Astrocyte (in vitro differentiated cells and primary cell): ENCODE measurements at regions not wholly inside any gene's neighbourhood (a gene's known extent, or its start where the extent isn't known, plus 50 kb on each side); places are given as distances from the start of the nearest gene placed in this dataset.

ENCODE experiments used
- EZH2 ChIP-seq: IDR thresholded peaks from 2 replicates; pipeline ENCODE4 v1.6.1; 2012; ENCODE audit warnings: mild to moderate bottlenecking, low read length, inconsistent platforms; ENCODE audit not compliant: insufficient read depth
- TF ChIP-seq, protein P1 (sequence below): IDR thresholded peaks from 2 replicates; pipeline ENCODE4 v1.5.1; 2011; ENCODE audit warnings: low read depth, mild to moderate bottlenecking, inconsistent platforms, low read length, moderate library complexity; ENCODE audit not compliant: insufficient read depth

DNA sequence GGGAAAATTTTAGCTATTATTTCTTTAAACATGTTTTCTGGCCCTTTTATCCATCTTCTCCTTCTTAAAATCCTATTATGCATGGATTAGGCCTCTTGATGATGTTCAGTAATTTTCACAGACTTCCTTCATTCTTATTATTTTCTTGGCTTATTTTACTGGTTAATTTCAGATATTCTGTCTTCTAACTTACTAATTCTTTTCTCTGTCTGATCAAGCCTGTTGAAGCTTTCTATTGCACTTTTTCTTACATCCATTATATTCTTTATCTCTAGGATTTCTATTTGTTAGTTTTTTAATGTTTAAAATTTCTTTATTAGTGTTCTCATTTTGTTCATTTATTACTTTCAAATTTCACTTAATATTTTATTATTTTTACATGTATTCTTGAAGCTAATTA is 105.3 kb upstream of the GALNT13 start:
- TF ChIP-seq, protein P1, sequence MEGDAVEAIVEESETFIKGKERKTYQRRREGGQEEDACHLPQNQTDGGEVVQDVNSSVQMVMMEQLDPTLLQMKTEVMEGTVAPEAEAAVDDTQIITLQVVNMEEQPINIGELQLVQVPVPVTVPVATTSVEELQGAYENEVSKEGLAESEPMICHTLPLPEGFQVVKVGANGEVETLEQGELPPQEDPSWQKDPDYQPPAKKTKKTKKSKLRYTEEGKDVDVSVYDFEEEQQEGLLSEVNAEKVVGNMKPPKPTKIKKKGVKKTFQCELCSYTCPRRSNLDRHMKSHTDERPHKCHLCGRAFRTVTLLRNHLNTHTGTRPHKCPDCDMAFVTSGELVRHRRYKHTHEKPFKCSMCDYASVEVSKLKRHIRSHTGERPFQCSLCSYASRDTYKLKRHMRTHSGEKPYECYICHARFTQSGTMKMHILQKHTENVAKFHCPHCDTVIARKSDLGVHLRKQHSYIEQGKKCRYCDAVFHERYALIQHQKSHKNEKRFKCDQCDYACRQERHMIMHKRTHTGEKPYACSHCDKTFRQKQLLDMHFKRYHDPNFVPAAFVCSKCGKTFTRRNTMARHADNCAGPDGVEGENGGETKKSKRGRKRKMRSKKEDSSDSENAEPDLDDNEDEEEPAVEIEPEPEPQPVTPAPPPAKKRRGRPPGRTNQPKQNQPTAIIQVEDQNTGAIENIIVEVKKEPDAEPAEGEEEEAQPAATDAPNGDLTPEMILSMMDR: no peak
- no peak for TF ChIP-seq EZH2
